ENCODE measurements at regions not wholly inside any gene's neighbourhood (a gene's known extent, or its start where the extent isn't known, plus 50 kb on each side); places are given as distances from the start of the nearest gene placed in this dataset.
"Not testable (repeated sequence)": the region's sequence is repeated elsewhere in the genome, so short reads cannot be mapped to it uniquely, and the experiment has no call there.

DNA sequence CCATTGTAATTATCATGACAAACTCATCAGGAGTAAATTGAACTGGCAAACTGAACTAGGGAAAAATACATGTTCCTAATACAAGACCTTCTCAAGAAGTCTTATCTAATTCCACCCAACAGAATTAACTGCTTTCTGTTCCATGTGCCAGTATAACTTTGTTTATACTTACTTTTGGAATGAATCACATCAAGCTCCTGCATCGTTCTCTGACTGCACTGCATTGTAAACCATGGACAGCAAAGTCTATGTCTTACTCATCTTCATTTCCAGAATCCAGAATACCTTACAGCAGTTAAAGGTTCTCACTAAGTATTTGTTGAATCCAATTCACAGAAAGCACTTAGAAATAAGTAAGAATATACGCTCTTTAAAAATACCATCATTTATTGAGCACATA lies 102.8 kb downstream of the PLK2 start:
- no peak for DNase-seq

DNA sequence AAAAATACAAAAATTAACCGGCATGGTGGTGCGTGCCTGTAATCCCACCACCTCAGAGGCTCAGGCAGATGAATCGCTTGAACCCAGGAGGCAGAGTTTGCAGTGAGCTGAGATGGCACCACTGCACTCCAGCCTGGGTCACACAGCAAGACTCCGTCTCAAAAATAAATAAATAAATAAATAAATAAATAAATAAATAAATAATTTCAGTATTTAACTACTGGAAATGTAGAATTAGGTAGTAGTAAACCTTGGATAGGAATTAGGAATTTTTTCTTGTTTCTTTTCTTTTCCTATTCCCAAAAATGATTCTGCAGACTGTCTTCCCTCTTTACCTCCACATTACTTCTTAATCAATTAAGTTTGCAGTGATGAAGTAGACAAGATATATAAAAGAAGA lies 103.2 kb downstream of the PLK2 start:
- no peak for DNase-seq

DNA sequence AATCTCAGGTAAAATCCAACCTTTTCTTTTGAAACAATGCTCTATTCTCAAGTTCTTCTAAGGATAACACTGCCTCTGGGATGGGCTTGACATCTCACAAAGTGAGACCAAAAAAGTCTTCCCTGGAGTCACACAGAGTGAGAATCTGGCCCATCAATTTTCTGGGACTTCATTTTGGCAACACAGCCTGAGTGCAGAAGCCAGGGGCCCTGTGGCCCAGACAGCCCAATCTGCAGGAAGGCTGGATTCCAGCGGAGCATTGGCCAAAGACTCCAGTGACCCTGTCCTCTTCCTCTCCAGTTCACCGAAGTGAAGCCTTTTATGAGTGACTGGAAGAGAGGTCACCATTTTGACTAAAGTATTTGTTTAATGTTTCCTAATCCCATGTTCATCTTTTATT lies 105.1 kb downstream of the PLK2 start:
- DNase-seq: no peak

DNA sequence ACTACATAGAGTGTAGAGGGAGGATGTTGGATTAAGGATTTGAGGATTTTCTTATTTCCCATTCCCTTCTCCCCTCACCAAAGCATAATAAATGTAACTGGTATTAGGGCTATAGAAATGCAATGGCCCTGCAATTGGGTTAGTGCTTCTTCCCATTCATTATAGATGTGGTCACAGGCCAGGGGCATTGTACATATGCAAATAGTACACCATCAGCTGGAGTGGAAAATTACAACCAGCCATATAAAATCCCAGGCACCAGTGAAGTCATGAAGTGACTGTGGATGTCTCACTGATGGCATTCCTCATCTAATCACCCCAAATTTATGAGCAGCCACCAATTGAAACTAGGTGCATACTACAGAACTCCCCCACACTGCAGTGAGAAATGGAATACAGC lies 105.9 kb downstream of the PLK2 start:
- DNase-seq: no peak

DNA sequence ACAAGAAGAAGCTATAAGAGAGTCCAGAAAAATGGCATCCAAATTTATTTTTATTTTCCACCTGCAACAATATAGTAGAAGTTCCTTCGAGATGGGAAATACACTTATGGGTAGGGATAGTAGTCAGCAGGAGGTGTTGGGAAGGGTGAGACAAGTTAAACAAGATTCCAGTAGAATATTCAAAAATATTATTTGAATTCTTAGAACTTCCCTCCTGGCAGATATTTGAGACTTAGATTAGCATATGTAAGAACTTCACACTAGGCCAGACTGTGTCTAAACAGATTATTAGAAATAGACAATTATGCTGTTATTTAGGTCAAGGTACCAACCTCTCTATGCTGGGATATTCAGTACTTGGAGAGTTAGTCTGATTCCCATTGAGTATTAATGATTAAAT lies 108.7 kb downstream of the PLK2 start:
- no peak for DNase-seq

DNA sequence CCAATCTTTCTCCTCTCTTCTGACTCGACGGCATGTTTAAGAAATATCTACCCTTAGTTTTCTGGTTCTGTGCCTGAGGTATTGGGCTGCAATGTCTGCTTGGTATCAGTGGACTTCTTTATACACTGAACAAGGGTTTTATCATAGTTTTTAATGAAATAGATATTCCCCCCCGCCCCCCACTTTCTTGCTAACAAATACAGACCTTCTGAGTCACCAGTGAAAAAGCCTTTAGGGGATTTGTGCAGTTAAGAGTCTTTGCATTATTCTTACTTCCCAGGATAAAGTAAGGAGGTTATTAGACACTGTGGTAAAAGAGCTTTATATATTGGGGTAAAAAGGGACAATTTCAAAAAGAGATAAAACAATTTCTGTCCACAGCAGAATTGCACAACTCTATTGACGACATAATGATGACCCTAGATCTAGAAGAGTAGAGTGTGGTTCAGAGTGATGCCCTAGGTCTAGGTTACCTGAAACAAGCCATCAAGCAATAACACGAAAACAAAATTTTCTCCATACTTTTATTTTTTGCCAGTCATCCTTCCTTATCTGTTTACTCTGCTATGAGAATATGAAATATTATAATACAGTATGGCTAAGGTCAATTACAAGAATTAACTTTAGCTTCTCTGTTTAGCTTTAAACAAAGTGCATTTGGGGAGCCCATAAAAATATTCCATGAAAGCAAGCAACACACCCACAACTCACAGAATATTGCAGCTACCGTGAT lies 110.7 kb downstream of the PLK2 start:
- no peak for DNase-seq

DNA sequence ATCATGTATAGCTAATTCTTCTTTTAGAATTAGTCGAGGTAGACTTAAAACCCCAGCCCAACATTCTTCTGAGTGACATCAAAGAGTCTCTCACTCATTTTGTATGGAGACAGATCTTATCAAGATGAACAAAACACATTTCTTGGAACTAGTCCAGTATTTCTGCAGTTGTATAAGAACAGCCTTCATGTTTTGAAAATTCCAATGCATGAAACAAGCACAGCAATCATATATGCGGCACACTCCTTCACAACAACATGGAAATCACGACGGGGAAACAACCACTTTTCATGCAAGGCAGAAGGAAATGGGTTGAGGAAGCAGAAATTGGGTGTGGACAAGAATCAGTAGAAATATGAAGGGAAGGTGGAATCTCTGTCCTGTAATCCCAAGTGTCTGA lies 113.8 kb downstream of the PLK2 start:
- DNase-seq: no peak

DNA sequence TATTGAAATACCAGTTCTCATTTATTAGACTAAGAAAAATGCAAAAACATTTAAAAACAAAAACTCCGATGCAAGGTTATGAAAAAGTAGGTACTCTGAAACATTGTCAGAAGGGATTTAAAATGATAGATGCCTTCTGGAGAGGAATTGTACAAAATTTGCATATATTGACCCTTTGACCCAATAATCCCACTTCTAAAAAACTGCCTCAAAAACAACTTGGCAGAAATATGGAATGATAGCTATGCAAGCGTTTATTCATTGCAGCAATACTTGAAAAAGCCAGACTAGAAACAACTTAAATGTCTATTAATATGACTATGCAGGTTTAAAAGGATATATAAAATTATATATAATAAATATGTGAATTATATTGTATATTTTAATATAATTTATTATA lies 118.4 kb downstream of the PLK2 start:
- no peak for DNase-seq

DNA sequence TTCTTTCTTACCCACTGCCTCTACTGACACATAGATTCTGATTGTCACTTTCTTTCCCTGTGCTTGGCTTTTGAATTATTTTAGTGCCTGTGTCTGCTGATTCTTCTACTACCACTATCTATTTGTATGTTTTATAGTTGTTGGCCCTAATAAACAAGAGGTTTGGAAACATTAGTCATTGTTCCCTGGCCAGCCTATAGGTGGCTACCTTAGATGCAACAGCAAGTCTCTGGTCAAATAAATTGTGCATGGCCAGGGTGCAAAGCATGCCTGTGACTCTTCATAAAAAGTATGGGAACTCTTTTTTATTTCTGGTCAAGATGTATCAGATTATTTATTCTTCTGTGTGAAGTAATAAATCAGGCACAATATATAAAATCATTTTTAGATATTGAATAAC lies 124.4 kb downstream of the PLK2 start:
- no peak for DNase-seq

DNA sequence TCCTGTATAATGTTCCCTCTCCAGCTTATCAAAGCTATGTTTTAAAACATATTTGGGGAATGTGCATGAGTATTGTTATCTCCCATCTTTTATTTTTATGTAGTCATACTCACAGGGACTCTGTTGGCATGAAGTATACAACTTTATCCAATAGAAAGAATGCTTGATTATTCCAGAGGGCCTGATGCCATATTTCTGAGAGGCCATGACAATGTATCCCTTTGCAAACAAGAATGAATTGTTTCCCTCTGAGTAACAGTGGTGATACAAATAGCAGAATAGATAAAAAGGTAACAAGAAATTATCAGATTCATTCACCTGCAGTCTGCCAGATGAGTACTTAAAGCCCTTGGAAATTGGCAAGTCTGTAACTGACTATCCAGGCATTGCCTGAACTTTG lies 125.9 kb downstream of the PLK2 start:
- DNase-seq: no peak

DNA sequence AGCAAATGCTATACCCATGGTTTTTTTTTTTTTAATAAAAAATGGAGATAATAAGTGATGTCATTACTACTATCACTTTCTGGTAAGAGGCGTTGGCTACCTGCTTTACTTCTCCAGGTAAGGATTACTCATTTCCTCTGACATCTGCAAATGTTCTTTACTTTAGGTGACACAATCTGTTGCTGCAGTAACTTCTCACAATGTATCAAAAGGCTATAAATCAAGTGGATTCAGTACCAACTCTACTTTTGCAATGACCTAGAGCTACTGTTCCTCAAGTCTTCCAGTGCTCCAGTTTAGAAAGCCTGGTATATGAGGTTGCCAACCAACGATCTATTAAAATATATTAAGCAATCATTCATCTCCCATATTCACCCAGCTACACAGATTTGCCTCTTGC lies 129.1 kb downstream of the PLK2 start:
- no peak for DNase-seq

DNA sequence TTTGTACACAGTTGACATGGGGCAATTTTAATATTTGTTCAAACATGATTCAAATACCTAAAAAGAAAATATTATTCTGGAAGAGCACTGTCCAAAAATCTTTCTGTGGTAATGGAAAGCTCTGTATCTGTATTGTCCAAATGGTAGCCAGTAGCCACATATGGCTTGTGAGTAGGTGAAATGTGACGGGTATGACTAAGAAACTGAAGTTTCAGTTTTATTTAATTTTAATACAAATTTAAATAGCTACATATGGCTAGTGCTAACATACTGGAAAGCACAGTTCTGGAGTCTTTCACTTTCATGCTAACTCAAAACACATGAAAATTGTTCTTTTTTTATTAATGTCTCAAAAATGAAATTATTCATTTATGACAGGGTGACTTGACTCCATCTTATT lies 132.6 kb downstream of the PLK2 start:
- DNase-seq: no peak

DNA sequence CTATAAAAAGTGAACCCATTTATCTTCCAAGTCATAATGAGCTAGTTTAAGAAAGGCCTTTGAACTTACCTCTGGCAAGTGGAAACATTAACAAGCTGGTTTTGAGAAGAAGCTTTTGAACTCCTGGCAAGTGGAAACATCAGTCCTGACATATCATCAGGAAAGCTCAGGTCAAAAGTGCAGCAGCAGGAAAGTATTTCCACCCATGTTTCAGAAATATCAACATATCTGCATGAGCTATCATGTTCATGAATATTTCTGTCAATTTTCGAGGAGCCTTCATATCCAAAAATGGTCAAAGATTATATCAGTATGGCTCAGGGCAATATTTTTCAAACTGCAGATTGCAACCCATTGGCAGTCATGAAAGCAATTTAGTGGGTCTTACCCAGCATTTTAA lies 133.9 kb downstream of the PLK2 start:
- no peak for DNase-seq

DNA sequence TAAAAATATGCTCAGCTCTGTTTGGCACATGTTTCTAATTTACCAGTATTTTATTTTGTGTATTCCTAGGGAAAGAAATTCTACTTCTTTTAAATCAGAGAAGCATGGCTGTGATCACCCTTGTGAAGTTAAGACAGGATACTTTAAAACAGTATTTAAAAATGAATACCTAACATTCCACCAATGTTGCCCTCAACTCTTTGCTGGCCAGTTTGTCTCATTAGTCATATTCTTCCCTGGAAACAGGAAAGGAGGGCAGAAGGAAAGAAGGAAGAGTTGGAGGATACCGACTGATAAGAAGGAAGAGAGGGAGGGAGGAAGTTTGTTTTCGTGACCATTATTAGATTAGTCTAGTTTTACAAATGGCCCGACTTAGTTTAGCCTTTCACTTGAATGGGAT lies 137.4 kb downstream of the PLK2 start:
- DNase-seq: no peak

DNA sequence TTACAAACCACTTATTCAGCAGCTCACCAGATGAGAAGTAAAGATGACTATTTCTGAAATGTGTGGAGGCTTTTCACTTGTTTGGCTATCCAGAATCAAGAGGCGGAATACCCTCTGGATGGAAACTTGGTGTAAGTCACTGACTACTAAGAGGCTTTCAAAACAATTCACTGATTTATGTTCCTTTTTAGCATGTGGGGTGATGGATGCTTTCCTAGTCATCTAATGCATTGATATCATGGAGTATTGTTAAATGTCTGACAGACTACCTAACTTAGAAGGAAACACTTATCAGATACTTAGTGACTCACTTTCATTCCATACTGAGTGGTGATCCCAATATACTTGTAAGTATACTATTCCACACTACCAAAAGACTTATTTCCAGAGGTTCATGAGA lies 141.4 kb downstream of the PLK2 start:
- no peak for DNase-seq

DNA sequence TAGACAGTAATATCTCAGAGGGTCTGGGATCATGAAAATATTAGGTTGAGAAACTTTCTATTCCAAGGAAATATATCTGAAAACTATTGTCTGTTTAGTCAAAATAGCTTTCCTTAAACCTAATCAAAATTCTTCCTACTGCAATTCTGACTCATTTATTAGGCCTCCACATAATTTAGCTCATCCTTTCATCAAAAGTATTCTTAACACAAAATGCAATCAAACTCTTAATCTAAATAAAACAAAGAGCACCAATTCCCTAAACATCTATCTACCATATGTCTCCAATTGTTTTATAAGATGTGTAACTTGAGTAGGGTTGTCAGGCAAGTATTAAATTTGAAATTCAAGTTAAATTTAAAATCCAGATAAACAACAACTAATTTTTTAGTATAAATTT lies 142.1 kb downstream of the PLK2 start:
- DNase-seq: no peak

DNA sequence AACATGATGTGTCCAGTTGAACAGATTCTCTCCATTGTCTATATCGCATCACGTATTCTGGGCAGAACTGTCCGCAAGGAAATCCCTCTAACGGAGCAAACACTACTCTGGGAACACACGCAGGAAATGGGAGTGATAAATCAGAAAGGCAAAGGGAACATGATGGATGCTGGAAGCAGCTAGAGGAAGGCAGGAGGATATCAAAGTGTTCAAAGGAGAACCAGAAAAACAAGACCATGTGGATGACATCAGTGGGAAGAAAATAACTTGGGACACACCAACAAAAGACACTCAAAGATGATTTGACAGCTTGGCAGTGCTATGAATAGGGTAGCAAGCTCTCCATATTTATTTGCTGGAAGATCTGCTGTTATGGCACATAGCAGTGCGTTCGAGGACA lies 142.9 kb downstream of the PLK2 start:
- no peak for DNase-seq

DNA sequence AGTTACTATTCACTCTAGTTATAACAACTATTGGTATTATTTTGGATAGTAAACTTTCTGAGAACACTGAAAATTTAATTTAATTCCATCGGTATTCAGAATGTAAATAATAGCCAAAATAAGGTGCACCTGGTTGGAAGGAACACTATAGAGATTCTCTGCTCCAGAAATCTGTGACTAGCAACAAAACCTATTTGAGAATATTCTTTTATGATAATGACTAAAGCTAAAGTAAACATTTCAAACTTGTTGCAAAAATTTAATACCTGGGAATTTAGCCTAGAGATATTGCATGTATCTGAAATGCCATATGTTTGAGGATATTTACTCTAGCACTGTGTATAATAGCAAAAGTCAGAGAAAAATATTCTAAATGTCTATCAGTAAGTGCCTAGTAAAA lies 144.1 kb downstream of the PLK2 start:
- no peak for DNase-seq

DNA sequence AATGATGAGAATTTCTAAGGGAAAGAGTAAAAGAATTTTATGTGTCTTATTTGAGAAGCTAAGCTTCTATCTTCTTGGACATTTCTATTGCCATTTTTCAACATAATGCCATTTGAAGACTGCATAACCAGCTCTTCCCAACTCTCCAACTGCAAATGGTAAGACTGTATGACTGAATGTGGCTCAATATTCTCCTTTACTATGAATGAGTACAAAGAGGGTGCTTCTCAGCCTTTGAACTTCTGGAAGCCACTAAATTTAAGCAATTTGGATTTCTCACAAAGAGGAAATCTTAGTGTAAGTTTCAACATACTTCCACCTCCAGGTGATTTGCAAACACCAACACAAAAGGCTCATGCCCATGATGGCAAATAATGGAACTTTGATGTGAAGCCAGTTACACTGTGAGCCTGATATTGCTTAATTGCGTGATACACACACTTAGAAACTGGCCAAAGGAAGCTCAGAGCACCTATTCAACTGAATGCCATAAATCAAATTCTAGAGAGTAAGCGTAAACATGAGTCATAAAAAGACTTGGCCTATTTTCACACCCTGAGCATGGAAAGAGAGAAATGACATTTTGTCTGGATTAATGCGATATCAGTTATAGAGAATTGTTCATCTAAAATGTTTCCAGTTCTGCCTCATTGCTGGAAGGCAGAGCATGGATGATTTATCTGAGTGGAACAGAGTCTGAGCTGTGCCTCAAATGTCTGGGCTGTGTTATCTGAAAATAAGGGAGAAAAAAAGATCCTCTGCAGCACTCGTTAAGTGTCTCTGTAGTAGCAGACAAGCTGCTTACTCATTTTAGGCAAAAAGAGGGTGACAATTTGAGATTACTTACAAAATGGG lies 145.3 kb downstream of the PLK2 start:
- no peak for DNase-seq

DNA sequence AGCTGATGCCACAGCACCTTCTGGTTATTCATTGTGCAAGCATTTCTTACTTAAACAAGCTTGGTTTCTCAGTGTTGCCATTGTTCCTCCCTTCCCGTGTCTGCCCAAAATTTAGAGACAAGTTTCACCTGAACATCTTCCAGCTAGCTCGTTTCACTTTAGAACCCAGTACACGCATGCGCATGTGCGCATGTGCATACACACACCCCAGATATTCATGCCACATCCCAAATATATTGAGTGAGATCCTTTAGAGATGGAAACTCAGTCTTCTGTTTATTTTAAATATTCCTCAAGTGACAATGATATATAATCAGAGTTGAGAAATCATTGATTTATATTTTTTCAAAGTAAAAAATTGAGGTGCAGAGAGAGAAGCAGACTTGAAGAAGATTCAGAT lies 147.6 kb downstream of the PLK2 start:
- no peak for DNase-seq

DNA sequence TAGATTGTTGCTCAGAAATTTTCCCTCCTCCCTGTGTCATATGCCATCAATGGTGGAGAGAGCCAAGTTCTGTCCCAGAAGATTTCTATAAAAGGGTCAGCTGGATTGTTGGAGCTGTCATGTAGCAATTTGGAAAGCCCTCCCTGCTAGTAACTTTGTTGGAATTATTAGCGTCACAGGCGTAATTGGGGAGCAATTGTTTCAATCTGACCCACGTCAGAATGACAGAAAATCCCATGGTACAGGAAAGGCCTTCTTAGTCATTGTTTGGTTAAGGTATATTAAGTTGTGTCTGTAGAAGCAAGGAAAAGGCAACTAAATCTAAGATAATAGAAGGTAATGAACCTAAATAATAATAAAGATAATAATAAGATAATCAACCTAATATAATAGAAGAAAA lies 148.4 kb downstream of the PLK2 start:
- no peak for DNase-seq

DNA sequence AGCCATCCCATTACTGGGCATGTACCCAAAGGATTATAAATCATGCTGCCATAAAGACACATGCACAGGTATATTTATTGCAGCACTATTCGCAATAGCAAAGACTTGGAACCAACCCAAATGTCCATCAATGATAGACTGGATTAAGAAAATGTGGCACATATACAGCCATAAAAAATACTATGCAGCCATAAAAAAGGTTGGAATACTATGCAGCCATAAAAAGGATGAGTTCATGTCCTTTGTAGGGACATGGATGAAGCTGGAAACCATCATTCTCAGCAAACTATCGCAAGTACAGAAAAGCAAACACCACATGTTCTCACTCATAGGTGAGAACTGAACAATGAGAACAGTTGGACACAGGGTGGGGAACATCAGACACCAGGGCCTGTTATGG lies 151.5 kb downstream of the PLK2 start:
- DNase-seq: not testable (repeated sequence)

DNA sequence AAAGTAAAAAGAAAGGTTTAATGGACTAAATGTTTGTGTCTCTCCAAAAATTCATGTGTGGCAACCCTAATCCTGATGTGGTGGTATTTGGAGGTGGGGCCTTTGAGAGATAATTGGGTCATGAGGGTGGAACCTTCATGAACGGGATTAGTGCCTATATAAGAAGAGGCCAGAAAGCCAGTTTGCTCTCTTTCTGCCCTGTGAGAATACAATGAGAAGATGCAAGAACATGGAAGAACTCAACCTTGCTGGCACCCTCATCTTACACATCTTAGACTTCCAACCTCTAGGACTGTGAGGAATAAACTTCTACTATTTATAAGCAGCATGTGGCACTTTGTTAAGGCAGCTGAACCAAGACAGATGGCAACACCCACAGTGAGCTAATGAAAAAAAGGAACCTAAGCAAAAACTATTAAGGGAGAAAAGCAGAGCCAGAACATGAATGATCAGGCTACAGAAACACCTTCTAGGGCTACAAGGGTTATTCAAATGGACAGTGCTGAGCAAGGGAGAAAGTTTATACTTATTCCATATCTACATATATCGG lies 159.5 kb downstream of the PLK2 start:
- no peak for DNase-seq

DNA sequence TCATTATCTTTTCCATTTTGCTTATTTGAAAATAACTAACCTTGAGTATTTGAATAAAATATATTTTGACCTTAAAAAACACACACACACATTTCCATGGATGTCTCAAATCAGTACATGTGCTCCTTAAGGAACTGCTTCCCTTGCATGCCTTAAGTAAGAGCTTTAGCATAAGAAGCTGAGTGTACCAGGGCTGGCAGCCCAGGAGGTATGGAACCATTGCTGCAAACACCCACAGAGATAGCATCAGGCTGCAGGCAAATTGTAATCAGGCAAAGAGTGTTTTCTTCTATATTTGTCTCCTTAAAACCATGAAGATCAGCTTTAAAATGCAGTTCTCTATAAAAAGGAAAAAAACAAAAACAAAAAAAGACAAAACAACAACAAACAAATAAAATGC lies 160.6 kb downstream of the PLK2 start:
- DNase-seq: no peak

Measured in activated T-cell treated with anti-CD3 and anti-CD28 coated beads for 4 hours (primary cell).